ENCODE measurements at regions not wholly inside any gene's neighbourhood (a gene's known extent, or its start where the extent isn't known, plus 50 kb on each side); places are given as distances from the start of the nearest gene placed in this dataset.

GRCh38 chr3:76346690-76347089 is 561.3 kb upstream of the ZNF717 start:
- TF ChIP-seq MXD1 (CRISPR knock-in tag; IDR thresholded peaks at IDR 0.05; ENCODE audit: borderline replicate concordance, poor library complexity, severe bottlenecking) (no peak), ARID2 (IDR thresholded peaks at IDR 0.05) (no peak), HNRNPK (IDR thresholded peaks at IDR 0.05; ENCODE audit: low read depth, low read length, poor library complexity, severe bottlenecking) (no peak), HDAC6 (IDR thresholded peaks at IDR 0.05; ENCODE audit: low read depth, low read length) (no peak), PRDM10 (IDR thresholded peaks at IDR 0.05; ENCODE audit: partially characterized antibody) (no peak), ZBTB33 (CRISPR knock-in tag; IDR thresholded peaks at IDR 0.05) (no peak), RAD21 (CRISPR knock-in tag; conservative IDR thresholded peaks at IDR 0.05 in 1 of 2, IDR thresholded peaks at IDR 0.05 in 1 of 2) (no peak), EP300 (IDR thresholded peaks at IDR 0.05; ENCODE audit: low read length) (no peak), SPI1 (IDR thresholded peaks at IDR 0.05; ENCODE audit: borderline replicate concordance, low read depth, low read length) (no peak), NR3C1 (CRISPR knock-in tag; IDR thresholded peaks at IDR 0.05) (no peak), POLR2A (conservative IDR thresholded peaks at IDR 0.05) (no peak), KAT2B (IDR thresholded peaks at IDR 0.05; ENCODE audit: low read depth, low read length) (no peak), CREB1 (IDR thresholded peaks at IDR 0.05) (no peak), CREB1 (CRISPR knock-in tag; IDR thresholded peaks at IDR 0.05) (no peak)
- TF ChIP-seq, protein P1, sequence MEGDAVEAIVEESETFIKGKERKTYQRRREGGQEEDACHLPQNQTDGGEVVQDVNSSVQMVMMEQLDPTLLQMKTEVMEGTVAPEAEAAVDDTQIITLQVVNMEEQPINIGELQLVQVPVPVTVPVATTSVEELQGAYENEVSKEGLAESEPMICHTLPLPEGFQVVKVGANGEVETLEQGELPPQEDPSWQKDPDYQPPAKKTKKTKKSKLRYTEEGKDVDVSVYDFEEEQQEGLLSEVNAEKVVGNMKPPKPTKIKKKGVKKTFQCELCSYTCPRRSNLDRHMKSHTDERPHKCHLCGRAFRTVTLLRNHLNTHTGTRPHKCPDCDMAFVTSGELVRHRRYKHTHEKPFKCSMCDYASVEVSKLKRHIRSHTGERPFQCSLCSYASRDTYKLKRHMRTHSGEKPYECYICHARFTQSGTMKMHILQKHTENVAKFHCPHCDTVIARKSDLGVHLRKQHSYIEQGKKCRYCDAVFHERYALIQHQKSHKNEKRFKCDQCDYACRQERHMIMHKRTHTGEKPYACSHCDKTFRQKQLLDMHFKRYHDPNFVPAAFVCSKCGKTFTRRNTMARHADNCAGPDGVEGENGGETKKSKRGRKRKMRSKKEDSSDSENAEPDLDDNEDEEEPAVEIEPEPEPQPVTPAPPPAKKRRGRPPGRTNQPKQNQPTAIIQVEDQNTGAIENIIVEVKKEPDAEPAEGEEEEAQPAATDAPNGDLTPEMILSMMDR (IDR thresholded peaks at IDR 0.05 in 2 of 3, conservative IDR thresholded peaks at IDR 0.05 in 1 of 3; ENCODE audit: insufficient read depth in 2 of 3, low read depth in 1 of 3, low read length in 3 of 3) = no peak

Measured in K562 (cell line).